GM21529 (cell line): ENCODE measurements at regions not wholly inside any gene's neighbourhood (a gene's known extent, or its start where the extent isn't known, plus 50 kb on each side); places are given as distances from the start of the nearest gene placed in this dataset.
A peak's percentile ranks its signal among the peaks of the same experiment; 100 is the strongest.

Source experiments
- ATAC-seq: cut with Tn5 transposase; IDR thresholded peaks from one replicate; pipeline ENCODE4 v1.9.1; 2021; ENCODE audit not compliant: unreplicated experiment

GRCh38 chr1:207971331-207972219 is 60.6 kb upstream of the CD34 start:
- ATAC-seq, result no peak

- no peak for ATAC-seq
Measured at GRCh38 chr1:207970329-207971233, 59.7 kb upstream of the CD34 start.

DNA sequence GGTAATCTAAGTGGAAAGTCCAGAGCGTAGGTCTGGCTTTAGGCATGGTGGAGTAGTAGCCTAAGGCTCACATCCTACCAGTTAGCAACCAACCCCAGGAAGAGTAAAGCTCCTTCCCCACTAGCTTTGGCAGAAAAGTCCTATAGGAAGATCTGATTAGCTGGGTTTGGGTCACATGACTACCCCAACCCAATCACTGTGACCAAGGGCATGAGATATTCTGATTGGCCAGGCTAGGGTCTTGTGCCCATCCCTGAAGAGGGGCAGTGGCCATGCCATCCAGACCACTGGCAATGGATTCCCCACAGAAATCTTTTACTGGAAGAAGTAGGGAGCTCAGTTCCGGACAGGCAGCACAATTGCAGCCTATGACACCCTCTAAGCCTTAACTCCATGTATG is 58.6 kb upstream of the CD34 start:
- ATAC-seq, result no peak

DNA sequence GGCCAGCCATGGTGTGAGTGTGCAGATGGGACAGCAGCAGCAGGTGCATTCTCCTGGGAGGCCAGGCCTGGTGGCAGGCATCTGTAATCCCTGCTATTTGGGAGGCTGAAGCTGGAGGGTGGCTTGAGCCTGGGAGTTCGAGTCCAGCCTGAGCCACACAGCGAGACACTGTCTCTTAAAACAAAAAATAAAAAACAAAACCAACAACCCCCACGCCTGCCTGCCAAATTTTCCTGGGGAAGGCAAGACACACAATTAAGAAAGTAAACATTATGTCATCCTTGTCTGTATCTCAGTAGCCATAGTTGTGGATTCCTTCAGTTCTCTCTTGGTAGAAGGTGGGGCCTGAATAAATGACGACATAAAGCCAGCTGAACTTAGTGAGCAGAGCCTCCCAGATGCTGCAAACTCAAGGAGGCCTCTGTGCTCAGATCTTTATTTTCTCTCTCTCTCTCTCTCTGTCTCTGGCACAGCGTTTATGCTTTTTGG is 57.6 kb upstream of the CD34 start:
- no peak for ATAC-seq

GRCh38 chr1:207967703-207968102 is 56.8 kb upstream of the CD34 start:
- ATAC-seq, result no peak

DNA sequence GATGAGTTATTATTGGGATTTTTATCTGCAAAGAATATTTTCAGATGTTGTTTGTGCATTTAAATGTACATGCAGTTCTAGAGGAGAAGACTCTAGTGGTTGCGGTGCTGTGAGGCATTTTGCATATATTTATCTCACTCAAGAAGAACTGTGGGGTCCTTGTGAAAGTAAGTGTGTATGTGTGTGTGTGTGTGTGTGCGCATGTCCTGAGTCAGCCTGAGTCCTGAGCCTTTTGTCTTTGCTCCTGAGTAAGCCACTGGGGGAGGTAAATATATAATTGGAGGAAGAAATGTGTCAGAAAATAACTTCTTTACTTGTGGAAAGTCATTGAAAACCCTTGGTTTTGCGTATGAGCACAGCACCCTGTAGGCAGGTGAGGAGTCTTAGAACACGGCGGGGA is 55.6 kb upstream of the CD34 start:
- ATAC-seq, result no peak

DNA sequence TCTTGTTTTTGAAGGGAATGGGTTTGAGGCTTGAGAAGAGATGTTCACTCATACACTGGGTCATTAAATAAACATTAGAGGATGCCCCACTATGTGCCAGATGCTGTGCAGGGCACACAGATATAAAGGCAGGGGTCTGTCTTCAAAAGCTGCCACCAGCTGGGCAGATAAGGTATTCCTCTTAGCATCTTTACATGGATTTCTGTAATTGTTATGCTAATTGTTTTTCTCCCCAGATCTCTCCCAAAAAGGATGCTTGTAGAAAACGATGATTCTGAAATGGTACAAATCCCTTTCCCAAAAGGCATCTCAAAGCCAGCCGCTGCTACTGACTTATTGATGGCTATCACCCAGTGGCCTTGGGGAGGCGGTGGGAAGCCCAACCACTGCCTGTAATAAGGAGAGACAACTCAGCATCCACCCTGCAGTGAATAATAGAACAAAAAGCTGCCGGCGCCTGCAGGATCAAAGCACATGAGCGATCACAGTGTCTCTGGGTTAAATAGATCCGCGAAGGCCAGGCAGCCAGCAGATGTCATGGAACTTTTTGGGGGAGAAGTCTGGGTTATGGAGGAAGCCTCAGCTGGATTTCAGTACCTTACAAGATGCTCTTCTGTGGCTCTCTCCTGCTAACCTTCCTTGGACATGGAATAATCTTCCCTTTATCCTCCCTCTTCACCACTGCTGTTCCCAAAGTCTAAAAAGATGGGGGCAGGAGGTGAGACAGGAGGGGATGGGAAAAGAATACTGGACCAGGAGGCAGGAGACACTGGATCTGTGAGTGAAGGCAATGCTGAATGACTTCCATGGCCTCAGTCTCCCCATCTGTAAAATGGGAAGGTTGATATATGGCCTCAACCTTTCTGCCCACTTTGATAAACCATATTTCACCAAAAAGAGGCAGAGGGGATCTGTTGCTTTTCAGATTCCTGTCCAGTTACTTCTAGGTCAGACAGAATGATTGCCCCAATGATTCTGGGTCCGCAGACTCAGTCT is 54.8 kb upstream of the CD34 start:
- ATAC-seq, result no peak

DNA sequence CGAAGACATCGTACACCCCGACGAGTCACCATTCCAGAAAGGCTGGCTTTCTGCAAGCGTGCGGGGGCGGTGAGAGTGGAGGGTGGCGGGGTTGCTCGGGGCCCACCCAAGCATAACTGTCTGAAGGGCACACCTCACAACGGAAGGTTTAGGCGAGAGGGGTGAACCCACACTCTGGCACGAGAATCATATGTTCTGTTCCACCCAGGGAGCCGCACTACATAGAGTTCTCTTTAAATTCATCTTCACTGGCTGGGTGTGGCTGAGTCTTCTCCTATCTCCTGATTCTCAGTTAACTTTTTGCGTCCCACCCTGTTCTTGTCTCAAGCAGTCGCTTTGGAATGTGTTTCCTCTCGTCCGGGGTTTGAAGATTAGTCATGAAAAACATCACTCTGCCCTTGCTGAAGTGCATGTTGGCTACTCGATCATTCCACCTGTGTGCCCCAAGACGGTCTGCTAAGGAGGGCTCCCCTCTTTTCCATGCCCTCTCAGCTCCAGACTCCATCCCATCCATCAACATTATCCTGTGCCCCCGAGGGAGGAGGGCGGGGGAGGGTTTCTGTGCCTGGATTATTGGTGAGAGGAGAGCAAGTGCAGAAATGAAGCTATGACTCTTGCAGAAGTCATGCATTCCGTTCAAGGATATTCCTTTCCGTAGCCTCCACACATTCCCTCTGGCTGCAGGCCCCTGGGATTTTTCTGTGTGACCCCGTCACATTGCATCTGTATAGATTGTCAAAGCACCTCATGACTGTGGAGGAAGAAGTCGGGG is 53.5 kb upstream of the CD34 start:
- no peak for ATAC-seq

DNA sequence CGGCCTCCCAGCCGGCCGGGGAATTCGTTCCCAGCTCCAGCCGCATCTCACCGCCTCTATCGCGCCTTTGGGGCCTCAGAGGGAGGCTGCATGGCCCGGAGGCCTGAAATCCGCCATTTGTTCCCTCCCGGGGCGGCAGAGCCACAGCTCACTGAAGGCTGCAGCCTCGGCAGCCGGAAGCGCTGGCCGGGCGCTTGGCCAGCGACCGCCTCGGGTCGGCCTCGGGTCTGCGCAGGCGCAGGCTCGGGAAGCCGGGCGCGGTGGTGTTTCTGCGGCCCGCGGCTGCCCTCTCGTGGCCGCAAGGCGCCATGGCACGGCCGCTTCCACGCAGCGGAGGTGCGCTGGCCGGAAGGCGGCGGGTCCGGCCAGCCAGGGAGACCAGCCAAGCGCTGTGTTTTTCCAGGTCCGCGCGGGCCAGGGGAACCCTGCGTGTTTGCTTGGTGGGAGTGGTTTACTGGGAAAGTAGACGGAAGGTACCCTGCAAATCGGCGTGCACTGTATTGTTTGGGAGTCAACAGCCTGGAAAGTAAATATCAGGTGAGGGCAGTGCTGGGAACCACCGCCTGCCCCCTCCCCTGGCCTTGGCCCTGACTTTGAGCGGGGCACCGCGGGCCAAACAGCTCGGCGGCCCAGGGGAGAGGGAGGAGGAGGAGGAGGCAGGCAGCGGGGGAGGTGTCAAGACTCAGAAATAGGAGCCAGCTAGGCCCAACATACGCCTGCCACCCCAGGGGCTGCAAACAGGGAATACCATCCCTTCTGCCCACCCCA is 52.7 kb upstream of the CD34 start:
- peak; percentile 88 for ATAC-seq

DNA sequence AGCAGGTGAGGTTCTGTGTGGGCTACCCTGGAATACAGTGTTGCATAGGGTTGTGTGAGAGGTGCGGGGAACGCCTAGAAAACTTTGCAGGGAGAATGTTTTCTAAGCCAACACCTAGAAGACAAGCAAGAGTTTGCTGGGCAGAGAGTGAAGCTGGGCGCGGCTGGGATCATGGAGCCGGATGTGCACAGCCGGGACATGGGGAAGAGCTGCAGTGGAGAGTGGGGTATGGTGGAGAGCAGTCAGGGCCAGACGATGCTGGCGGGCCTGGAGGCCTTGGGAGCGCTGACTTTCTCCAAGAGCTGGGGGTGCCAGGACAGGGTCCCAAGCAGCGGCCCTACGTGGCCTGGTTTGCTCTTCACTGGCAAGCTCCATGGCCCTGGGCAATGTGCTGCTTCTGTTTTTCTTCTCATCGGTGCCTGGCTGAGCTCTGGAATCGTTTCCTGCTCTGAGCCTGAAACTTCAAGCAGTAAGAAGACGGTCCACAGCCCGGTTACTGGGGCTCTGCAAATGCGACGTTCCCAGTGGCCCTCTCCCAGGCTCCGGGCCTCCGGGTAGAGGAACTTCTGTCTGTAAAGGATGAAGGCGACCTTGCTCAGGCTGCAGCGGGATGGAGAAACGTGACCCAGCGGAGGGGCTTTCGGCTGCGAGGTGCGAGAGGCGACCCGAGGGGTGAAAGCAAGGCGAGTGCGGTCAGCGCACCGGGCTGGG is 51.9 kb upstream of the CD34 start:
- ATAC-seq, result peak; percentile 38
